ENCODE measurements at regions not wholly inside any gene's neighbourhood (a gene's known extent, or its start where the extent isn't known, plus 50 kb on each side); places are given as distances from the start of the nearest gene placed in this dataset.
"Not testable (repeated sequence)": the region's sequence is repeated elsewhere in the genome, so short reads cannot be mapped to it uniquely, and the experiment has no call there.

GRCh38 chr18:40133253-40133652 lies 1821.8 kb upstream of the PIK3C3 start:
- in situ Hi-C loops (cut with HindIII; ENCODE audit: low sequenced_read_pairs), result no loop called here

GRCh38 chr18:40132438-40132837 lies 1822.6 kb upstream of the PIK3C3 start:
- in situ Hi-C loops (cut with HindIII; ENCODE audit: low sequenced_read_pairs), result not testable (repeated sequence)

GRCh38 chr18:40124107-40124506 lies 1830.9 kb upstream of the PIK3C3 start:
- in situ Hi-C loops (cut with HindIII; ENCODE audit: low sequenced_read_pairs), result no loop called here

GRCh38 chr18:40120796-40121391 lies 1834.1 kb upstream of the PIK3C3 start:
- in situ Hi-C loops (cut with HindIII; ENCODE audit: low sequenced_read_pairs), result no loop called here

- in situ Hi-C loops (cut with HindIII; ENCODE audit: low sequenced_read_pairs), result no loop called here
Measured at GRCh38 chr18:40120356-40120755, 1834.7 kb upstream of the PIK3C3 start.

GRCh38 chr18:40119581-40119980 lies 1835.5 kb upstream of the PIK3C3 start:
- in situ Hi-C loops (cut with HindIII; ENCODE audit: low sequenced_read_pairs), result not testable (repeated sequence)

- in situ Hi-C loops (cut with HindIII; ENCODE audit: low sequenced_read_pairs), result no loop called here
Measured at GRCh38 chr18:40110455-40110854, 1844.6 kb upstream of the PIK3C3 start.

- in situ Hi-C loops (cut with HindIII; ENCODE audit: low sequenced_read_pairs), result no loop called here
Measured at GRCh38 chr18:40109252-40110049, 1845.6 kb upstream of the PIK3C3 start.

GRCh38 chr18:40108596-40108995 lies 1846.4 kb upstream of the PIK3C3 start:
- in situ Hi-C loops (cut with HindIII; ENCODE audit: low sequenced_read_pairs), result no loop called here

- in situ Hi-C loops (cut with HindIII; ENCODE audit: low sequenced_read_pairs), result no loop called here
Measured at GRCh38 chr18:40102903-40103302, 1852.1 kb upstream of the PIK3C3 start.

- in situ Hi-C loops (cut with HindIII; ENCODE audit: low sequenced_read_pairs), result no loop called here
Measured at GRCh38 chr18:40099641-40100040, 1855.4 kb upstream of the PIK3C3 start.

GRCh38 chr18:40096675-40097074 lies 1858.4 kb upstream of the PIK3C3 start:
- in situ Hi-C loops (cut with HindIII; ENCODE audit: low sequenced_read_pairs), result no loop called here

- in situ Hi-C loops (cut with HindIII; ENCODE audit: low sequenced_read_pairs), result no loop called here
Measured at GRCh38 chr18:40094441-40094840, 1860.6 kb upstream of the PIK3C3 start.

- in situ Hi-C loops (cut with HindIII; ENCODE audit: low sequenced_read_pairs), result no loop called here
Measured at GRCh38 chr18:40088130-40088529, 1866.9 kb upstream of the PIK3C3 start.

- in situ Hi-C loops (cut with HindIII; ENCODE audit: low sequenced_read_pairs), result no loop called here
Measured at GRCh38 chr18:40079786-40080185, 1875.2 kb upstream of the PIK3C3 start.

GRCh38 chr18:40075616-40076015 lies 1879.4 kb upstream of the PIK3C3 start:
- in situ Hi-C loops (cut with HindIII; ENCODE audit: low sequenced_read_pairs), result no loop called here

- in situ Hi-C loops (cut with HindIII; ENCODE audit: low sequenced_read_pairs), result no loop called here
Measured at GRCh38 chr18:40072761-40073160, 1882.3 kb upstream of the PIK3C3 start.

- in situ Hi-C loops (cut with HindIII; ENCODE audit: low sequenced_read_pairs), result no loop called here
Measured at GRCh38 chr18:40066368-40066767, 1888.7 kb upstream of the PIK3C3 start.

- in situ Hi-C loops (cut with HindIII; ENCODE audit: low sequenced_read_pairs), result no loop called here
Measured at GRCh38 chr18:40063488-40063887, 1891.5 kb upstream of the PIK3C3 start.

- in situ Hi-C loops (cut with HindIII; ENCODE audit: low sequenced_read_pairs), result no loop called here
Measured at GRCh38 chr18:40061086-40061485, 1893.9 kb upstream of the PIK3C3 start.

GRCh38 chr18:40060562-40060961 lies 1894.5 kb upstream of the PIK3C3 start:
- in situ Hi-C loops (cut with HindIII; ENCODE audit: low sequenced_read_pairs), result no loop called here

GRCh38 chr18:40058811-40059570 lies 1896.0 kb upstream of the PIK3C3 start:
- in situ Hi-C loops (cut with HindIII; ENCODE audit: low sequenced_read_pairs), result no loop called here

Measured in DLD1 (cell line).